Gastroesophageal sphincter (tissue), 4 donors: ENCODE measurements at regions not wholly inside any gene's neighbourhood (a gene's known extent, or its start where the extent isn't known, plus 50 kb on each side); places are given as distances from the start of the nearest gene placed in this dataset.

ENCODE experiments used
- ATAC-seq: fragments of 150-250 bp; one replicate; pipeline ENCODE4 v1.9.1; 2016; ENCODE audit warnings: mild to moderate bottlenecking, moderate library complexity
- H3K27ac ChIP-seq, 4 donors: fragments of 200-600 bp; sonication (generic) in 3 of 4; 1 replicate in 3 of 4; 2 replicates in 1 of 4; pipeline ENCODE4 v1.5.1; 2016 to 2019
- H3K27me3 ChIP-seq: fragments of 200-600 bp; sonication (generic); one replicate; pipeline ENCODE4 v1.5.1; 2019
- H3K36me3 ChIP-seq, 2 donors: fragments of 200-600 bp; sonication (generic); one replicate each; pipeline ENCODE4 v1.5.1; 2019; ENCODE audit warnings: control low read depth in 1 of 2
- H3K4me1 ChIP-seq, 3 donors: fragments of 200-600 bp; sonication (generic); 1 replicate in 2 of 3; 2 replicates in 1 of 3; pipeline ENCODE4 v1.5.1; 2016 to 2019; ENCODE audit warnings: control low read depth in 2 of 3
- H3K4me3 ChIP-seq, 2 donors: fragments of 200-600 bp; sonication (generic); one replicate each; pipeline ENCODE4 v1.5.1; 2019; ENCODE audit warnings: mild to moderate bottlenecking in 1 of 2, moderate library complexity in 1 of 2
- H3K9me3 ChIP-seq, 3 donors: fragments of 200-600 bp; sonication (generic); one replicate each; pipeline ENCODE4 v1.5.1; 2017 to 2019; ENCODE audit warnings: control low read depth in 2 of 3
- CTCF ChIP-seq, 4 experiments: fragments of 200-600 bp in 2 of 4; fragments of 450-650 bp in 2 of 4; sonication (generic) in 1 of 4; IDR thresholded peaks; one replicate each; pipeline ENCODE4 v1.5.1; 2017 to 2019; ENCODE audit warnings: antibody characterized with exemption in 4 of 4, mild to moderate bottlenecking in 2 of 4, moderate library complexity in 2 of 4
- EP300 ChIP-seq: sonication (generic); formaldehyde crosslinking; IDR thresholded peaks from one replicate; pipeline ENCODE4 v1.6.1; 2017; ENCODE audit warnings: antibody characterized with exemption, mild to moderate bottlenecking
- POLR2A ChIP-seq, 2 donors: fragments of 450-650 bp; IDR thresholded peaks; one replicate each; pipeline ENCODE4 v1.6.1; 2017; ENCODE audit warnings: antibody characterized with exemption in 2 of 2, mild to moderate bottlenecking in 2 of 2, moderate library complexity in 1 of 2
- POLR2AphosphoS5 ChIP-seq: sonication (generic); formaldehyde crosslinking; IDR thresholded peaks from one replicate; pipeline ENCODE4 v1.6.1; 2017; ENCODE audit warnings: antibody characterized with exemption
- WGBS, 2 donors: methylation state at CpG; one replicate each; pipeline ENCODE4 v1.1.5; 2018; ENCODE audit warnings: low coverage in 1 of 2; 5-methylcytosine and 5-hydroxymethylcytosine counted together

GRCh38 chr12:28830491-28830890 is 318.6 kb upstream of the FAR2 start:
- no peak overlapping the region for H3K4me3 ChIP-seq
- no peaks in the 10 kb centered on the region for H3K4me1 ChIP-seq
- H3K27me3 ChIP-seq = no peaks in the 10 kb centered on the region
- H3K36me3 ChIP-seq = no peaks in the 10 kb centered on the region
- no peak for ATAC-seq
- H3K27ac ChIP-seq = no peak overlapping the region
- no peak for TF ChIP-seq POLR2AphosphoS5
- TF ChIP-seq POLR2A (IDR thresholded peaks at IDR 0.05) = no peak
- no peak for TF ChIP-seq EP300
- H3K9me3 ChIP-seq = peaks cover 0 to 16% (median 0%) of the 10 kb centered on the region in 3 donors
- WGBS, 2 donors = 85 to 86% methylated on average over 11 of the region's 11 CpGs

GRCh38 chr12:28844718-28845117 is 304.4 kb upstream of the FAR2 start:
- Histone ChIP-seq H3K4me3 (no peak overlapping the region), H3K27ac (no peak overlapping the region), H3K36me3 (no peaks in the 10 kb centered on the region), H3K27me3 (no peaks in the 10 kb centered on the region), H3K9me3 (no peaks in the 10 kb centered on the region), H3K4me1 (no peaks in the 10 kb centered on the region)
- 34 to 36% methylated on average over 2 of the region's 2 CpGs for WGBS, 2 donors
- TF ChIP-seq CTCF (IDR thresholded peaks at IDR 0.05) (no peak), POLR2AphosphoS5 (no peak), EP300 (no peak), POLR2A (IDR thresholded peaks at IDR 0.05) (no peak)
- ATAC-seq = no peak

GRCh38 chr12:28851781-28852180 is 297.3 kb upstream of the FAR2 start:
- no peaks in the 10 kb centered on the region for H3K9me3 ChIP-seq
- no peak overlapping the region for H3K4me3 ChIP-seq
- H3K27me3 ChIP-seq = no peaks in the 10 kb centered on the region
- WGBS, 2 donors = 86 to 90% methylated on average over 2 to 3 of the region's 6 CpGs
- no peak overlapping the region for H3K27ac ChIP-seq
- ATAC-seq = no peak
- no peaks in the 10 kb centered on the region for H3K4me1 ChIP-seq
- H3K36me3 ChIP-seq = no peaks in the 10 kb centered on the region
- TF ChIP-seq CTCF (IDR thresholded peaks at IDR 0.05) = no peak
- no peak for TF ChIP-seq POLR2AphosphoS5
- no peak for TF ChIP-seq EP300
- no peak for TF ChIP-seq POLR2A (IDR thresholded peaks at IDR 0.05)

GRCh38 chr12:28855761-28856310 is 293.2 kb upstream of the FAR2 start:
- no peak for ATAC-seq
- TF ChIP-seq POLR2A (IDR thresholded peaks at IDR 0.05) = no peak
- no peak for TF ChIP-seq POLR2AphosphoS5
- no peak for TF ChIP-seq CTCF (IDR thresholded peaks at IDR 0.05)
- no peak for TF ChIP-seq EP300
- WGBS, 2 donors = 52 to 59% methylated on average over 3 to 4 of the region's 4 CpGs

GRCh38 chr12:28857369-28857768 is 291.7 kb upstream of the FAR2 start:
- Histone ChIP-seq H3K27me3 (no peaks in the 10 kb centered on the region), H3K4me1 (no peaks in the 10 kb centered on the region), H3K4me3 (no peak overlapping the region), H3K36me3 (no peaks in the 10 kb centered on the region), H3K27ac (no peak overlapping the region), H3K9me3 (no peaks in the 10 kb centered on the region)
- no peak for ATAC-seq
- TF ChIP-seq POLR2AphosphoS5 (no peak), EP300 (no peak), CTCF (IDR thresholded peaks at IDR 0.05) (no peak), POLR2A (IDR thresholded peaks at IDR 0.05) (no peak)

More at GRCh38 chr12:28855761-28856310, 293.2 kb upstream of the FAR2 start:
- H3K27ac ChIP-seq = no peak overlapping the region
- no peaks in the 10 kb centered on the region for H3K27me3 ChIP-seq
- no peaks in the 10 kb centered on the region for H3K36me3 ChIP-seq
- no peaks in the 10 kb centered on the region for H3K9me3 ChIP-seq
- no peaks in the 10 kb centered on the region for H3K4me1 ChIP-seq
- H3K4me3 ChIP-seq = no peak overlapping the region
